Activated CD4-positive, alpha-beta T cell treated with anti-CD3 and anti-CD28 coated beads, Interleukin-2, amount 50 U/mL, for 1 hour (primary cell): ENCODE measurements at regions not wholly inside any gene's neighbourhood (a gene's known extent, or its start where the extent isn't known, plus 50 kb on each side); places are given as distances from the start of the nearest gene placed in this dataset.

Experiments used
- DNase-seq: peaks from one replicate; pipeline ENCODE4 v3.0.0-alpha.2; 2020

- DNase-seq, result no peak
Observed at GRCh38 chr14:36408388-36408787, 88.0 kb upstream of the MBIP start.

DNA sequence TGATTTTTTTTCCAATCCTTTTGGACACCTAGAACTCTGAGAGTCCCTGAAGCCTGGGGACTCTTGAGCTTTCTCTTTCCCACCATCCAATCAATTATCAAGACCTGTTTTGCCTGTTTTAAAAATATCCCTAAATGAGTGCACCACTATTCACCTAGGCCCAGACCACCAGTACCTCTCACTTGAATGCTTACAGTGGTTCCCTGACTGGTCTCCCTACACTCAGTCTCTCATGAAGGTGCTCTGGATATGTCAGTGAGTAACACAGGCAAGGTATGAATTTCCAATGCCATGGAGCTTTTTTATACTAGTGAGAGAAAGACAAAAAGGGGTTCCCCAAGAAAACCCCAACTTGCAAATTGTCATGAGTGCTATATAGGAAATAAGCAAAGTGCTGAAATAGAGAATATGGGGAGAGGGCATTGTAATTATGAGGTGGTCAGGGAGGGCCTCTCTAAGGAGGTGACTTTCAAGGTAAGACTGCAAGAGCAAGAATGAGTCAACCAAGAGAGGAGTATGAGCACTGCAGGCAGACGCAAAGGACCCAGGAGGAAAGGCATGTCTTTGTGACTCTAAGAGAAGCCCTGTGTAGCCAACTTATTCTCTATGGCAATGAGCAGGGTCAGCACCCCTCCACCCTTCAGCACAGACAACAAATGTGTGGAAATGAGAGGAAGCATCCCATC lies 85.3 kb upstream of the MBIP start:
- DNase-seq, result no peak

GRCh38 chr14:36402867-36403266 lies 82.4 kb upstream of the MBIP start:
- no peak for DNase-seq

- no peak for DNase-seq
Observed at GRCh38 chr14:36398463-36399291, 78.2 kb upstream of the MBIP start.

- DNase-seq, result no peak
Observed at GRCh38 chr14:36397357-36397756, 76.9 kb upstream of the MBIP start.

- DNase-seq, result no peak
Observed at GRCh38 chr14:36396798-36397197, 76.4 kb upstream of the MBIP start.

DNA sequence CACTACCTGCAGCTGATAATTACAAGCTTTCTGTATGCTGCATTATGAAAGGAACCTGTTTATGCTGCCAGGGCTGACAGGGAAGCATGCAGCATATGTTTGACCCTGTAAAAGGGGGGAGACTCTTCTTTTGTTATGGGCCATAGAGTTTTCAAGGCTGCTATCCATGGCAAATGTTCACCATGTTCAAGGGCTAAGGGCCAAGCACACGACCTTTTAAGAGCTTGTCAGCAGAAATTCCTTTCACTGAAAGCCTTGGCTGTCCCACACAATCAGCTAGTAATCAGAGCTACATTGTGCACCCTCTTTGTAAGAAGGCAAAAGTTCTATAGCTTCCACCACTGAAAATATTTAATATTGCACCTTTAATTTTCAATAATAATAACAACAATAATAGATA lies 74.2 kb upstream of the MBIP start:
- DNase-seq, result no peak

DNA sequence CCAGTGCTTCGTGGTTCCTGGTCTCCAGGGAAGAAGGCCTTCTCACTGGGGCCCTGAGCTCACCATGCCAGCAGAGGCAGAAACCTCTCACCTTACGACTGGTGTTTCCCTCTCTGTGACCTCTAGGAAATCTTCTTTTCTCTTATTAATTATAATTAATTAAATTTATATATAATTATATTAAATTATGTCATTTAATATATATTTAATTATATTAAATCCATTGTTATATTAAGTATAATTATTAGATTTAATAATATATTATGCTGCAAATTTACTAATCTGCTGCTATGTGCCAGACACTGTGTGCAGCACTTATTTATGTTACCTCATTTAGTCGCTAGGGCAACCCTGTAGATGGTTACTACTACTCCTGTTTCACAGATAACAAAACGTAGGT lies 70.3 kb upstream of the MBIP start:
- DNase-seq, result no peak

DNA sequence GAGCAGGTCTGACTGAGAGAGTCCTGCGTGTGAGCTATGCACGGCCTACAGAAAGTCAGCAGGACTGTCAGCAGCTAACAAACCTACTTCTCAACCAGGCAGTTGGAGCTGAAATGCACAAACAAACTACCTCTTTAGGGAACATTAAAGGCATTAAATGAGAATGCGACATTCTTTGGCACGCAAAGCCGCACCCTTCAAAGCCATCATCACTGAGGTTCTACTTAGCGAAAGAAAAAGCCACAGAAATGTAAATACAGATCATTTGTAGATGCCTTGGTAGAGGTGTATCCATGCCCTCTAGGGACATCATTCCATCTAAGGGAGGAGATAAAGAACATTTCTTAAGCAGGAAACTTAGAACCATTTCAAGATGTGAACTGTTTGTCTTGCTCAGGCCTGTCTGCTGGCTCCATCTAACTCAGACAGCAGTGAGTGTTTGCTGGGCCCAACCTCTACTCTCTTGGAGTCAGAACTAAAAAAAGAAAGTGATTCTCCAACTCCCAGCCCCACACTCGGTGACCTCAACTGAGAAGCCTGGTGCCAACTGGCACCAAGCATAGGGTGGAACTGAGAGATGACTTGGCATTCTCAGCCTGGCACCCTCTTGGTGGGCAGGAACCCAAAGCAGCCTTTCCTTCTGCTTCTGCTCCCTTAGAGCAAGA lies 63.5 kb upstream of the MBIP start:
- no peak for DNase-seq

GRCh38 chr14:36373982-36374673 lies 53.7 kb upstream of the MBIP start:
- DNase-seq, result peak; percentile 68
